Brain microvascular endothelial cell (primary cell): ENCODE measurements at regions not wholly inside any gene's neighbourhood (a gene's known extent, or its start where the extent isn't known, plus 50 kb on each side); places are given as distances from the start of the nearest gene placed in this dataset.

Experiments used
- DNase-seq: peaks from one replicate; pipeline ENCODE4 v3.0.0-alpha.2; 2020
- H3K27ac ChIP-seq: fragments of 250-450 bp; sonication (Bioruptor Pico); 2 replicates; pipeline ENCODE4 v1.5.1; 2020; ENCODE audit warnings: mild to moderate bottlenecking, moderate library complexity
- H3K27me3 ChIP-seq: fragments of 250-450 bp; sonication (Bioruptor Pico); replicated peaks from 2 replicates; pipeline ENCODE4 v1.5.1; 2020; ENCODE audit warnings: mild to moderate bottlenecking
- H3K36me3 ChIP-seq: fragments of 250-450 bp; sonication (Bioruptor Pico); replicated peaks from 2 replicates; pipeline ENCODE4 v1.5.1; 2020; ENCODE audit warnings: mild to moderate bottlenecking
- H3K4me3 ChIP-seq: 2 replicates; pipeline ENCODE4 v1.5.1; 2011; ENCODE audit warnings: low read depth, mild to moderate bottlenecking, control low read depth, low read length, moderate library complexity
- in situ Hi-C: cut with HindIII; loops from 2 replicates; pipeline ENCODE4 v1.10.0; 2017; ENCODE audit warnings: low sequenced_read_pairs, low pct_ligation_motif_present
- TF ChIP-seq, protein P1 (sequence below): IDR thresholded peaks from 2 replicates; pipeline ENCODE4 v1.5.1; 2011; ENCODE audit warnings: low read depth, mild to moderate bottlenecking, moderate library complexity, low read length, control low read depth, inconsistent platforms; ENCODE audit errors: missing control alignments

DNA sequence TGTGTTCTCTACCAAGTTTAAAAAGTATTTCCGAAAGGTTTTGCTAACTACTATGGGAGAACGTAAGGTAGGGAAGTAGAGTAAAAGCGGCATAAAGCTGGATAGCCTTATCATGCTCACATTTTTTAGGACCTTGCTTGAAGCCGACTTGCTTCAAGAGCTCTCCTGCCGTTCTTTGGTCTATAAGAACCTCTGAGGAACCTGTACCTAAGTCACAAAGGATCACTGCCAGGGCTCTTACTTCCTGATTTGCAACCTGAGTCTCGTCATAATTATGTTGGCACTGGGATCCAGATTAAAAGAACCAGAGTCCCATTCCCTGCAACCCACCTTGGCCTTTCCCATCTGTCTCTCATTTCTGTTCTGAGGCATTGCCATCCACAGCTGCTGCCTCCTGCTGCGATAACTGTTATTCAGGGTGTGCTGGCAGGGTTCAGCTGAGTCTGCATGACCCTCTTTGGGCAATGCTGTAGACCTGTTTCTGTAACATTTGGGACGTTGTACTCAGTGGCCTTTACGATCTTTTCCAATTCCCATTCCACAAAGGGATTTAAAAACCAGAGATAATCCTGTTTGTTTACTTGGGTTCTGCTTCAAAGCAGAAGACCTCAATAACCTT, 131.0 kb upstream of the UMPS start:
- H3K36me3 ChIP-seq: no peaks in the 10 kb centered on the region
- TF ChIP-seq, protein P1, sequence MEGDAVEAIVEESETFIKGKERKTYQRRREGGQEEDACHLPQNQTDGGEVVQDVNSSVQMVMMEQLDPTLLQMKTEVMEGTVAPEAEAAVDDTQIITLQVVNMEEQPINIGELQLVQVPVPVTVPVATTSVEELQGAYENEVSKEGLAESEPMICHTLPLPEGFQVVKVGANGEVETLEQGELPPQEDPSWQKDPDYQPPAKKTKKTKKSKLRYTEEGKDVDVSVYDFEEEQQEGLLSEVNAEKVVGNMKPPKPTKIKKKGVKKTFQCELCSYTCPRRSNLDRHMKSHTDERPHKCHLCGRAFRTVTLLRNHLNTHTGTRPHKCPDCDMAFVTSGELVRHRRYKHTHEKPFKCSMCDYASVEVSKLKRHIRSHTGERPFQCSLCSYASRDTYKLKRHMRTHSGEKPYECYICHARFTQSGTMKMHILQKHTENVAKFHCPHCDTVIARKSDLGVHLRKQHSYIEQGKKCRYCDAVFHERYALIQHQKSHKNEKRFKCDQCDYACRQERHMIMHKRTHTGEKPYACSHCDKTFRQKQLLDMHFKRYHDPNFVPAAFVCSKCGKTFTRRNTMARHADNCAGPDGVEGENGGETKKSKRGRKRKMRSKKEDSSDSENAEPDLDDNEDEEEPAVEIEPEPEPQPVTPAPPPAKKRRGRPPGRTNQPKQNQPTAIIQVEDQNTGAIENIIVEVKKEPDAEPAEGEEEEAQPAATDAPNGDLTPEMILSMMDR: no peak
- no peak overlapping the region for H3K27ac ChIP-seq
- no peak for DNase-seq
- no peaks in the 10 kb centered on the region for H3K27me3 ChIP-seq
- in situ Hi-C loops: no loop called here
- no peak overlapping the region for H3K4me3 ChIP-seq

DNA sequence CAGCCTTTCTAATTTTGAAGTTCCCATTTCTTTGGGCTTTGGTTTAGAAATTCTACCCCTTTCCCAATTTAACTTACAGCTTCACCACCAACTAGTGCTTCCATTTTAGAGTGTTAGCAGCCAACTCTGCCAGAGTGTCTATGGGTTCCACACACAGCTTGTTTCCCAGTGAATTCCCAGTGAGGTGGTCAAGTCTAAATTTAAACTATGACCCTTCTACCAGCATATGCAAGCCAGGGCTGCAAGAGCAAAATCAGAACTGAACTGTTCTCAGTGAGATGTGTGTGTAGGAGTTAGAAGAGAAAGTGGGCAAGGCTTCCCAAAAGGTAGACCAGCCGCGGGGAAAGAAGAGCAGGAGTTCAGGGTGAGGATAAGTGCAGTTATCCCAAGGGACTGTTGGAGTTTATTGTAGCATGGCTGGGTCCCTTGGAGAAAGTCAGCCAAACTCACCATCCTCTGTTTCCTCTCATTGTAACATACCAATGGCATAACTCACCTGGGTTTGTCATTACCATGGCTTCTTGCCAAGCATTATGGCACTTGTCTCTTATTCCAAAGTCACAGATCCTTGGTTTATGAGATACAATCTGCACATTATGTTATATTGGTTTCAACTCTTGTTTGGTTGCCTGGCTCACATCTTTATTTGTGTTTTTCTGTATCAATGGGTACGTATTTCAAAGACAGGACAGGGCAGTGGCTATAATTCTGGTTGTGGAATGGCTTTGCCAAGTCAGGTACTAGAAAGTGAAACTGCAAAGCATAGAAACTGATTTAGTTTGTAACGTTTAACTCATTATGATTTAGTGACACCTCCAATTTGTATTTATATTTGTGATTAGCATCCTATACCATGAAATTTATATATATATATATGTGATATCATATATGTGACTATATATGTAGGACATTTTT, 130.2 kb upstream of the UMPS start:
- H3K27me3 ChIP-seq: no peaks in the 10 kb centered on the region
- H3K36me3 ChIP-seq: no peaks in the 10 kb centered on the region
- DNase-seq: peak; percentile 18
- no peak overlapping the region for H3K27ac ChIP-seq
- TF ChIP-seq, protein P1: no peak
- in situ Hi-C loops: no loop called here
- H3K4me3 ChIP-seq: no peak overlapping the region

DNA sequence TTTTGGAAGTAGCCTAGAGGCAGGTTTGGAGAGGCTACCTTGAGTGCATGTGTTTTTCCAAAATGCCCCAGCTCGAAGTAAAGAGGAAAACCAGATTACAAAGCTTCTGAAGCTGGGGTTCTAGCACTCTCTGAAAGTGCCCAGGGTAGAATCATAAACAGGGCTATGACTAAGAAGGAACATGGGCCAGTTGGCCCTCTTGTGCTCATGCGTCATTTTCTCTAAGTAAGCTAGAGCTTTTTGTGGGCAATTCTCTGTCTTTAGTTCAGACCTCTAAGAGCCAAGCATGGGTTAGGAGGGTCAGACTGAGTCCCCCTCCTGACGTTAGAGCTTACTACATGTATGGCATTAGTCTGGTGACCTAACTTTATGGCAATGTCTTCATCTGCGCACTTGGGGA, 129.5 kb upstream of the UMPS start:
- no peak overlapping the region for H3K27ac ChIP-seq
- in situ Hi-C loops: no loop called here
- TF ChIP-seq, protein P1: no peak
- no peaks in the 10 kb centered on the region for H3K36me3 ChIP-seq
- H3K4me3 ChIP-seq: no peak overlapping the region
- no peak for DNase-seq
- no peaks in the 10 kb centered on the region for H3K27me3 ChIP-seq

DNA sequence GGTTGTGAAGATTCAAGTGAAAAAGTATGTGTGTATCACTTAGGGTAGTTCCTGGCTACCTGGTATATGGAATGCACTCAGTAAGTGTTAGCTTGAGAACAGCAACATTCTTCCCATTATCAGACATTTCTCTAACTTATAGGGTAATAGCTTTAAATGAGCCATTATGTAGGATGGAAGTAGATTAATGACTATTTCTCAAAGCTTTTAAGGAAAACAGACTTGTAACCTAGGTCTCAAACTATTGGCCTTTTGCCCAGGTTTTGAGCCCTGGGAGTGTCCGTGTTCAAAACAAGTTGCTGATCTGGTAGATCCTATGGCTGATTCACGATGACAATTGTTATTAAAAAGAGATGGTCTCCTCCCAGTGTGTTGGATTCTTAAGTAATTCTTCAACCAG, 129.1 kb upstream of the UMPS start:
- no peaks in the 10 kb centered on the region for H3K36me3 ChIP-seq
- H3K4me3 ChIP-seq: no peak overlapping the region
- in situ Hi-C loops: no loop called here
- H3K27ac ChIP-seq: no peak overlapping the region
- no peaks in the 10 kb centered on the region for H3K27me3 ChIP-seq
- DNase-seq: no peak
- TF ChIP-seq, protein P1: no peak

DNA sequence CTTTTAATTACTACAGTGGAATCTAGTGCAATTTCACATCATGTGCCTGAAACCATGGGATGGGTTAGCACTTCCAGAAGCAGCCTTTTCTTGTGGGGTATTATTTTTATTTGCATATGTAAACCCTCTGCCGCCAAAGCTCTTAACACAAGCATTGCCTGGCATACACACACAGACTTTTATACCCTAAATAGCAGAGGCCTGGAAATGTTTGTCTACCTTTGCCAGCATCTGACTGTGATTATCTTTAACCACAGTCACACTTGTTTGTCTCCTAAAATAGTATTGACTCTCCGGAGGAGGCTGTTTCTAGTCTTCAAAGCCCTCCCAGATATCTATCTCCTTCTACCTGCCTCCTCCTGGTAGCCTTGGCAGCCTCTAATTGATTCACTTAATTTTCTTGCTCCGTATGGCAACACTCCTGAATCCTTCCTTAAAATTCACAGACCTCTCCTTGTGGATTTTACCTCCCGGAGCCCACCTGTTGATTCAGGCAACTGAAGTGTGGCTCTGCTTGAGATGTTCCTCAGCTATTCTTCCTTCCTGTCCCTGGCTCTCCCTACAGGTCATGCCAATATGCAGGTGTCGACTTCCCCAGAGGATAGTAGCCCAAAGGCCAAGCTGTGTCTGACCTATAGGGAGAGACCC, 127.1 kb upstream of the UMPS start:
- in situ Hi-C loops: no loop called here
- TF ChIP-seq, protein P1: no peak
- Histone ChIP-seq H3K36me3 (no peaks in the 10 kb centered on the region), H3K4me3 (no peak overlapping the region), H3K27ac (no peak overlapping the region), H3K27me3 (no peaks in the 10 kb centered on the region)
- no peak for DNase-seq
